ENCODE measurements at regions not wholly inside any gene's neighbourhood (a gene's known extent, or its start where the extent isn't known, plus 50 kb on each side); places are given as distances from the start of the nearest gene placed in this dataset.

- DNase-seq = no peak
Measured at GRCh38 chr2:128498086-128498485, 179.4 kb upstream of the HS6ST1 start.

- DNase-seq = no peak
Measured at GRCh38 chr2:128498589-128498988, 179.9 kb upstream of the HS6ST1 start.

- no peak for DNase-seq
Measured at GRCh38 chr2:128499367-128500137, 180.9 kb upstream of the HS6ST1 start.

- no peak for DNase-seq
Measured at GRCh38 chr2:128500138-128500800, 181.6 kb upstream of the HS6ST1 start.

- DNase-seq = no peak
Measured at GRCh38 chr2:128501006-128501690, 182.5 kb upstream of the HS6ST1 start.

GRCh38 chr2:128501700-128502099, 183.0 kb upstream of the HS6ST1 start:
- no peak for DNase-seq

GRCh38 chr2:128502200-128502599, 183.5 kb upstream of the HS6ST1 start:
- no peak for DNase-seq

- DNase-seq = no peak
Measured at GRCh38 chr2:128502638-128503246, 184.1 kb upstream of the HS6ST1 start.

GRCh38 chr2:128503399-128504245, 185.0 kb upstream of the HS6ST1 start:
- DNase-seq = no peak

- DNase-seq = no peak
Measured at GRCh38 chr2:128504246-128505149, 185.8 kb upstream of the HS6ST1 start.

GRCh38 chr2:128505150-128505490, 186.5 kb upstream of the HS6ST1 start:
- no peak for DNase-seq

- DNase-seq = no peak
Measured at GRCh38 chr2:128505575-128506526, 187.2 kb upstream of the HS6ST1 start.

GRCh38 chr2:128506534-128506933, 187.9 kb upstream of the HS6ST1 start:
- no peak for DNase-seq

GRCh38 chr2:128510701-128511397, 192.2 kb upstream of the HS6ST1 start:
- DNase-seq = no peak

GRCh38 chr2:128511731-128512378, 193.2 kb upstream of the HS6ST1 start:
- DNase-seq = no peak

GRCh38 chr2:128512379-128513115, 193.9 kb upstream of the HS6ST1 start:
- DNase-seq = no peak

- DNase-seq = no peak
Measured at GRCh38 chr2:128513116-128513960, 194.7 kb upstream of the HS6ST1 start.

GRCh38 chr2:128513961-128514283, 195.3 kb upstream of the HS6ST1 start:
- no peak for DNase-seq

All from T1000 (cell line).